ENCODE measurements at regions not wholly inside any gene's neighbourhood (a gene's known extent, or its start where the extent isn't known, plus 50 kb on each side); places are given as distances from the start of the nearest gene placed in this dataset.

- H3K27ac ChIP-seq (ENCODE audit: low read length), result no peak overlapping the region
- no peak for DNase-seq
- H4K20me1 ChIP-seq (ENCODE audit: insufficient read depth, low read length), result no peaks in the 10 kb centered on the region
- TF ChIP-seq CTCF (IDR thresholded peaks at IDR 0.05; ENCODE audit: low read length) (no peak), EZH2 (optimal IDR thresholded peaks at IDR 0.05; ENCODE audit: low read depth, low read length) (no peak), EZH2phosphoT487 (IDR thresholded peaks at IDR 0.05; ENCODE audit: low read length) (no peak)
- H3K27me3 ChIP-seq (replicated peaks; ENCODE audit: insufficient read depth, low read length), result no peaks in the 10 kb centered on the region
- H3K9ac ChIP-seq (ENCODE audit: low read length), result no peak overlapping the region
- H2AFZ ChIP-seq (ENCODE audit: low read length), result no peak overlapping the region
- H3K4me3 ChIP-seq (ENCODE audit: low read length), result no peak overlapping the region
- H3K9me2 ChIP-seq (replicated peaks; ENCODE audit: insufficient read depth, low read length), result no peaks in the 10 kb centered on the region
- H3K79me2 ChIP-seq (ENCODE audit: low read length), result no peaks in the 10 kb centered on the region
- H3K4me2 ChIP-seq (ENCODE audit: low read depth, low read length), result no peak overlapping the region
- H3F3A ChIP-seq (ENCODE audit: insufficient read depth, low read length), result no peaks in the 10 kb centered on the region
- no peaks in the 10 kb centered on the region for H3K9me3 ChIP-seq (replicated peaks; ENCODE audit: insufficient read depth, low read length)
- no peaks in the 10 kb centered on the region for H3K4me1 ChIP-seq (ENCODE audit: low read length)
- H3K36me3 ChIP-seq (replicated peaks; ENCODE audit: insufficient read depth, low read length), result no peaks in the 10 kb centered on the region
These were observed 967.8 kb upstream of the NCAM2 start for GRCh38 chr21:20030390-20030789.

- Histone ChIP-seq H3K27ac (ENCODE audit: low read length) (no peak overlapping the region), H3K27me3 (replicated peaks; ENCODE audit: insufficient read depth, low read length) (no peaks in the 10 kb centered on the region), H3K9ac (ENCODE audit: low read length) (no peak overlapping the region), H3K9me2 (replicated peaks; ENCODE audit: insufficient read depth, low read length) (no peaks in the 10 kb centered on the region), H3F3A (ENCODE audit: insufficient read depth, low read length) (no peaks in the 10 kb centered on the region), H3K36me3 (replicated peaks; ENCODE audit: insufficient read depth, low read length) (no peaks in the 10 kb centered on the region), H3K4me1 (ENCODE audit: low read length) (no peaks in the 10 kb centered on the region), H4K20me1 (ENCODE audit: insufficient read depth, low read length) (no peaks in the 10 kb centered on the region), H3K4me2 (ENCODE audit: low read depth, low read length) (no peak overlapping the region), H3K9me3 (replicated peaks; ENCODE audit: insufficient read depth, low read length) (no peaks in the 10 kb centered on the region), H2AFZ (ENCODE audit: low read length) (no peak overlapping the region), H3K79me2 (ENCODE audit: low read length) (no peaks in the 10 kb centered on the region), H3K4me3 (ENCODE audit: low read length) (no peak overlapping the region)
- TF ChIP-seq EZH2phosphoT487 (IDR thresholded peaks at IDR 0.05; ENCODE audit: low read length) (no peak), EZH2 (optimal IDR thresholded peaks at IDR 0.05; ENCODE audit: low read depth, low read length) (no peak), CTCF (IDR thresholded peaks at IDR 0.05; ENCODE audit: low read length) (no peak)
- no peak for DNase-seq
These were observed 966.4 kb upstream of the NCAM2 start for GRCh38 chr21:20031807-20032206.

DNA sequence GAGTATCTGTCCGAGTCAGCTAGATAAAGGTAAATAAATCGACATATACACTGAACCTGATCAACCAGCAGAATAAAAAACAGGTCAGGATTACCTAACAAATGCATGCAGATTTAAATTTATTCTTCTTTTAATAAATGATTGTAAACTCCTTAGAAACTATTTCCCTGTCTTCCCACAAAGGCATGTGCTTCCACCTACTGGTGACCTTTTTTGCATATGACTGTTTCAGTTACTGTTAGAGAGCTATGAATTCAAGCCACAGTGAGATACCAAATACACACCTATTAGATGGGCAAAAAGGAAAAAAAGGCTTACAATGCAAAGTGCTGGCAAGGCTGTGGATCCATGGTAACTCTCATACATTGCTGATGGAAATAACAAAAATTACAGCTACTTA, 957.4 kb upstream of the NCAM2 start:
- Histone ChIP-seq H3F3A (ENCODE audit: insufficient read depth, low read length) (no peaks in the 10 kb centered on the region), H3K4me1 (ENCODE audit: low read length) (no peaks in the 10 kb centered on the region), H3K9me2 (replicated peaks; ENCODE audit: insufficient read depth, low read length) (no peaks in the 10 kb centered on the region), H3K9me3 (replicated peaks; ENCODE audit: insufficient read depth, low read length) (no peaks in the 10 kb centered on the region), H3K27ac (ENCODE audit: low read length) (no peak overlapping the region), H3K9ac (ENCODE audit: low read length) (no peak overlapping the region), H3K36me3 (replicated peaks; ENCODE audit: insufficient read depth, low read length) (no peaks in the 10 kb centered on the region), H3K27me3 (replicated peaks; ENCODE audit: insufficient read depth, low read length) (no peaks in the 10 kb centered on the region), H3K4me2 (ENCODE audit: low read depth, low read length) (no peak overlapping the region), H4K20me1 (ENCODE audit: insufficient read depth, low read length) (no peaks in the 10 kb centered on the region), H3K79me2 (ENCODE audit: low read length) (no peaks in the 10 kb centered on the region), H2AFZ (ENCODE audit: low read length) (no peak overlapping the region), H3K4me3 (ENCODE audit: low read length) (no peak overlapping the region)
- DNase-seq, result peak; percentile 10
- no peak for TF ChIP-seq EZH2phosphoT487 (IDR thresholded peaks at IDR 0.05; ENCODE audit: low read length)
- TF ChIP-seq CTCF (IDR thresholded peaks at IDR 0.05; ENCODE audit: low read length), result peak; percentile 25; the same call in 1 of the 2 replicates
- TF ChIP-seq EZH2 (optimal IDR thresholded peaks at IDR 0.05; ENCODE audit: low read depth, low read length), result no peak

Measured in MM.1S (cell line).